Brain pericyte (primary cell): ENCODE measurements at regions not wholly inside any gene's neighbourhood (a gene's known extent, or its start where the extent isn't known, plus 50 kb on each side); places are given as distances from the start of the nearest gene placed in this dataset.

Source experiments
- DNase-seq: peaks from one replicate; pipeline ENCODE4 v3.0.0-alpha.2; 2012; ENCODE audit warnings: low read depth, low spot score

DNA sequence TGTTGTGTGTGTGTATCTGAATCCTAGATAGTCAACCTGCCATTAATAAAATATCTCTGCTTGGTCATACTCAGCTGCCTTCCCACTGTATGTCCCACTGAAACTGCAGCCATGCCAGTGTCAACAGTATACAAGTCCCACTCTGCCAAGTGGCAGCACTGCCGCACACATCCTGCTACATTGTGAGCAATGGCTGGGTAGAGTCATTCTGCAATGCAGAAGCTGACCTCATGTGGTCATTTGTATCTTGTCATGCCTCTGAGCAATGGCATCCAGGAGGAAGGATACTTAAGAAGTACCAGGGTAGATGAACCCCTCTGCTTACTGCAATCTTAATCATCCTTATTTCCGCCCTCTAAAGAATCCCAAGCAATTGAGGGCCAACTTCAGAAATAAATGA, 302.2 kb upstream of the DDX18 start:
- no peak for DNase-seq

DNA sequence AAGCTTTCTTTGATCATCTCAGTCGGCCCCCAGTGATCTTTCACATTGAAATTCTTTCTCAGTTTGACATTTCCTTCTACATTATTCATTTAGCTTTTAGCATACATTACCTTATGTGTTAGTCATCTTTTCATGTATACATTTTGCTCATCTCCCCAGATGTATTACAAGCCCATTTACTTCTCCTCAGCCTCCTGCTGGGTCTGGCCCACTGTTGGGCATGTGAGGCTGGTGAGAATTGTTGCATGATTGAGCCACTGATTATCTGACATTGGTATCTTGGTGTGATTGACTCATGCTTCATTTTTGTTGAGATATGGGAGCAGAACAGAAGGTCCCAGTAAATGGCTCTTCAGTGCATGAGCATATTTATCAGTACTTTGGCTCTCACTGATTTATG, 300.1 kb upstream of the DDX18 start:
- no peak for DNase-seq

DNA sequence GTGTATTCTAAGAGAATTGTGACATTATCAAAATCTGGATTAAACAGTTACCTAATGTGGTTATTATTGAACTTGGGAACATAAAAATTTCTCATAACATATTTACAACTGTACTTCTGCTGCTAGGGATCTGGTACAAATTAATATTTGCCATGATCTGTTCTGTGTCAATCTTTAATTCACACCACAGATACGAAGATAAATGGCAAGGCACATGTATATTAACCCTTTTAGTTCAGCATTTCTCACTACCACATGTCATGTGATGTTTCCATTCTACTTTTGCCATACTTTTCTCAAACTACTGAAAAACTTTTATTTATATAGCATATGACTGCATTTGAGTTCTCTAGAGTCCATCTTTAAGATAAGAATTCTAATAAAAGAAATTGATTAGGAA, 295.3 kb upstream of the DDX18 start:
- DNase-seq = no peak

DNA sequence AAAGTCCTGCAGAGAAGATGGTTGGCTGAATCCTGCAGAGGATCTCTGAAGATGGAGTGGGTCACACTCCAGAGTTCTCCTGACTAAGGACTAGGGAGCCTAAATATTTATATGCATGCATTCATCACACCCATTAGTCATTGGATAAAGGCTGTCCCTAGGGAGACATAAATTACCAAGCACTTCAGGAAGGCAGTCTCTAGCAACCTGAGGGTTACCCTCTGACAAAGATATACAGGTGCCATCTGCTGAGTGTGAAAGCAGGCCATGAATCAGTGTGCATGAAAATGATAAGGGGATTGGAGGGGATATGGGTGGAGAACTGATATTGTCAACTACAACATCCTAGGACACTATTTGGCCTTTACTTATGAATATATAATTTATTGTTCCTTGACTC, 294.8 kb upstream of the DDX18 start:
- no peak for DNase-seq

DNA sequence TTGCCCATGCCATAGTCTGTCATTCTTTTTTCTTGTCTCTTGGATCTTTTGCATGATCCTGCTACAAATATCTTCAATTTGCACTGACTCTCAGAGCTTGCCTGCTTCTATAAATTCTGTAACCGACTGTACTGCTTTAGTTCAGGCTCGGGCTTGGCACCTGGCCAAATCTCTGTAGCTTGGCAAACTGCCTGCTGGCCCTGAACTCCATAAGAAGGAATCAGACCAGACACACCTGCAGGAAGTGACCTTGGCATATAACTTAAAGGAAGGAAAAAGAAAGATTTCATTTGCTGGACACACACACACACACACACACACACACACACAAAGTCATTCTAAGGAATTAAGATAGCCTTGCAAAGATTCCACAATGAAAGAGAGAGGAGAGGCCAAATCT, 291.2 kb upstream of the DDX18 start:
- DNase-seq = no peak

DNA sequence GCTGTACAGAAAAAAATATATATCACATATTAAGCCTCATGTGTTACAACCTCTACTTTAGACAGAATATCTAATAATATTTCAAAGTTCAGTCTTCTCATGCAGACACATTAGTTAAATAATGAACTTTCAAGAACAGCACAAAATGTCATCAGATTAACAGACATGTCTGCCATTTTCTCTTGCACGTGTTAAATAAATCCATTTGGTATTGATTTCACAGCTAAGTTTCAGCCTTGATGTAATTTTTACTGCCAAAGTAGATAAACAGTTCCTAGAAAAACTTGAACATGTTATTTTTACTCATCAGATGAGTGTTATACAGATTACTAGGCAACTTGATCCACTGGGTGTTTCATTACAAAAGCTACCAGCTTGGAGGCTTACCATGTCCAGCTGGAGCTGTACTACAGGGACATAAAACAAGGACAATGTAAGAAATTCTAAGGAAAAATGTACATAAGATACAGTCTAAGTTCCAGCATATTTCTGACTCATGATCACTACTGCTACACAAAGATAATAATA, 290.7 kb upstream of the DDX18 start:
- DNase-seq = no peak

DNA sequence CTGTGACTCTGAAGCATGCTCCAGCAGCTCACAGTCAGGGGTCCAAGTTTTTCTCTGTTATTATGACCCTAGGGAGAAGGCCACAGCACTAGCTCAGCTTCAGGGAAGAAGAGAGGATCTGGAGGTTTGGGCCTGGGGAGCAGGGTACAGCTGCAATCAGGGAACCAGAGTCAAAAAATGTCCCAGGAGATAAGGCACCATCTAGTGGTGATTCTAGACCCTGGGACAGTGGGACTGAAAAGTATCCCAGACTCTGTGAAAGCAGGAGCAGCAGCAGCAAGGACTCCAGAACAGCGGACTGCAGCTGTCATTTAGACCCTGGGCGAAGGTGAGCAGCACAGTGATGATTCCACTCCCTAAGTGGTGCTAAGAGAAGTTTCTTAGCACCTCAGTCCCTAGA, 278.4 kb upstream of the DDX18 start:
- DNase-seq = no peak

DNA sequence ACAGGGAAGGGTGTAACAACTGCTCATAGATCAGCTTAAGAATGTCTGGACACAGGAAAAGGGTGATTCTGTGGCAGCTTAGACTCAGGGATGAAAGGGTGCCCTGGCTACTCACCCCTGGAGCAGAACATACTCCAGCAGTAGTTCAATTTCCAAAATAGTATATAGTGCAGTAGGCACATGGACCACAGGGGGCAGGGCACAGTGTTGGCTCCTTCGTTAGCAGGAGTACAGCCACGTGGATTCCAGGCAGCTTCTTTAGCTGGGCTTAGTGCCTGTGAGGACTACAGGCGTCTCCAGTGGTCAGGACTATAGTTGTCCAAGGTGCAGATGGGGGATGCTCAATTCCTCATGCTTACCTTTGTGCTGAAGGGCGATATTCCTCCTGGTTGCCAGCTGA, 277.5 kb upstream of the DDX18 start:
- DNase-seq = no peak

DNA sequence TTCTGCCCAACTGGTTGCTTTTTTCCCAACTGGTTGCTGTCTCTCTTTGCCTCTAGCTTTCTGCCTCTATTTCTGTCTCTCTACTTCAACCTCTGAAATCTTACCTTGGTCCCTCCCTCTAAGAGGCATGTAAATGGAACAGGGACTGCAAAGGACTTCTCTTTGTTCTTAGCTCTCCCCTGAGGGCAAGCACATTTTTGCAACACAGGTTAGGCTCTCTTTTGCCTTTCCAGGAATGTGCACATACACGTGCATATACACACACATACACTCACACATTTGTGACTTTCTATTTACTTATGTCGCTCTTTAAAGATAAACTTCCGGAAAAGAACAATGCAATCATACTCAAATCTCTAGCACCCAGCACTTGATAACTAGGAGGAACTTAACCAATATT, 262.6 kb upstream of the DDX18 start:
- no peak for DNase-seq

DNA sequence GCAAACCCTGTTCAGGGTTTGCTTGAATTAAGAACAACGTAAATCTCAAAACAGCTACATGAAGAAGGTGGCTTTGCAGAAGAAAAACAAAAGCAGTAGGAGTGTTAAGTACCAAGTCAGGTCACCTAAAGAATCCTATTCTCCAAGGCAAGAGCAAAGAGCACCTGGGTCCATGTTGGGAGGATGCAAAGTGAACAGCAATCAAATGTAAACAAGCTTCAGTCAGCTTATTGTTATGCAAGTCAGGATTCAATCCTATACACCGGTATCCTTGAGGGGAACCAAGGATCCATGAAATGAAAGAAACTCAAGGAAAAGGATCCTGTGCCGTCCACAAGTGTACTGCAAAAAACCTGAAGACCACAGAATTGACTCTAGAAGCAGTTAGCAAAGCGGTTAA, 261.0 kb upstream of the DDX18 start:
- DNase-seq = no peak

DNA sequence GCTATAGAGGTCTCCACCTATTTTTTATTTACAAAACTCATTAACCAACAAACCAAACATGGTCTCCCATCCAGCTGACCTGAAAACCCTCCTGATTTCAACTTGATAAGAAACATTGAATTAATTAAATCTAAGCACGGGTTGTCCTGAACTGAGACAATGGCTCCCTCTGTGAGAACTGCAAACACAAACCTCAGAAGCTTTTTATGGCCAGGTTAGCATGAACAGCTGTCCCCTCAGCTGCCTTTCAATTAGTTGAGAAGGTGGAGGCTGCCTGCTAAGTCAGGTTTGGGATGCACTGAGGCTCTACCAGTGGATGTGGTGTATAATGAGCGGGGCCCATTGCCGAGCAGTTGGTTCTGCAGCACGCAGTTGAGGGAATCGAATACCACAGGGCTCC, 258.5 kb upstream of the DDX18 start:
- DNase-seq = no peak

DNA sequence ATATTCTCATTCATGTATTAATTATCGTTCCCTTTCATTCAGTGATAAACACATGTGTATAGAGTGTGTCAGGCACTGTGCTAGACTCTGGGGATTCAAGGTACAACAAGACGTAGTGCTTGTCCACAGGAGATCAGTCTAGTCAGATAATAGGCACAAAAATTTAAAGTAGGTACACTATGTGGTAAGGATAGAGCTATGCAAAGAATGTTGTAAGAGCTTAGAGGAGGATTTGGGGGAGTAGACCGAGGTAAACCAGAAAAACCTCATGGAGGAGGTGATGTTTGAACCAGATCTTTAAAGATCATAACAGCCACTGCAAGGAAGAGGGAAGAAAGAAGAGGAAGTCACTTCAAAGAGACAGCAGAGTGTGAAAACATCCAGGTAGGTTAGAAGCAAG, 256.9 kb upstream of the DDX18 start:
- DNase-seq = no peak

DNA sequence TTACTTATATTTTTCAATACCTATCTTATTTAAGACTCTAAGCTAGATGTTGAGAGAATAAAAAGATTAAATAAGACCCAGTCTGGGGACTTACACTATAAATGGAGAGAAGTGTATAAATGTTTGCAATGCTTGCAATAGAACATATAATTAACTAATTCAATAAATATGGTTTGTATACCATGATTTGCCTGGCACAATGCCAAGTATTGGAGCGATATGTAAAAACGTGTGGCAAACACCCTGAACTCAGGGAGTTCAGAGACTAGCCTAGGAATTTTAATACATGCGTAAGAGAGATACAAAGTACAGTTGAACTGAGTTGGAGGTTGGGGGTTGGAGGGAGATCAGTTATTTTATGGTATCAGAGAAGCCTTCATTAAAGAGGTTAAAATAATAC, 251.8 kb upstream of the DDX18 start:
- no peak for DNase-seq

DNA sequence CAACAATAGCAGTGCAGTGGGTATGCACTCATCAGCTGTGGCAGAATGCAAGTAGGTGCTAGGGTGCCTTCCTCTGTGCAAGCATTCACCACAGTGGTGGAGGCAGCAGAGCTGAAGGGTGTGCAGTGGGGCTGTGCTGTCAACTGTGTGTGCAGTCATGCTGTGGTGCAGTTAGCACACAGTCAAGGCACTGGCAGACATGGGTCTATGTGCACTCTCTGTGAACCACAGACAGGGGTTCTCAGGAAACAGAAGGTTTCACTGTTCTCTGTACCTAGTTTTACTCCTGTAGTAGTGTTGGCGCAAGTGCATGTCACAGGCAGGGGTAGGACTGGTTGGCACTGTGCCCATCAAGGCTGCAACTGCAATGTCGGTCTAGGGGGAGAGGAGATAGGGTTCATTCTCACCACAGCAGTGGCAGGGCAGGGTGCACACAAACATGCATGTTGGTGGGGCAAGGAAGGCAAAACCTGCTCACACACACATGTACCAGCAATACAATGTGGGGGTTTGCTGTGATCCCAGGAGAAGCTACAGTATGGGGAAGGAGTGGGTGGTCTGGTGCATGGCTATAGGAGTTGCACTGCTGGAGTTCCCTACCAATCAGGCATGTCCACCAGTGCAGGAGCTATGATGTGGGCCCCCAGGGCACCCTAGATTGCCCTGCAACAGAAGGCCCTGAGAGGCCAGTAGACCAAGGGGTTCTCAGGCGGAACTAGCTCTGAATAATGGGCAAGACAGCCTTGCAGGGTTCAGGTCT, 242.7 kb upstream of the DDX18 start:
- DNase-seq = no peak

DNA sequence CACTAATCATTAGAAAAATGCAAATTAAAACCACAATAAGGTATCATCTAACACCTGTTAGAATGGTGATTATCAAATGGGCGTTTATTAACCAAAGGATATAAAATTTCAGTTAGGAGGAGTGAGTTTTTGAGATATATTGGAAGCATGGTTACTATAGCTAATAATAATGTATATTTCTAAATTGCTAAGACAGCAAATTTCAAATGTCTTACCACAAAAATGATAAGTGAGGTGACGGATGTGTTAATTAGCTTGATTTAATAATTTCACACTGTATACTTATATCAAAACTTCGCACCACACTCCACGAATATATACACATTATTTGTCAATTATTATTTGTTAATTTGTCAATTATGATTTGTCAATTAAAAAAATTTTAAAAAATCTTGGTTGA, 227.2 kb upstream of the DDX18 start:
- no peak for DNase-seq

DNA sequence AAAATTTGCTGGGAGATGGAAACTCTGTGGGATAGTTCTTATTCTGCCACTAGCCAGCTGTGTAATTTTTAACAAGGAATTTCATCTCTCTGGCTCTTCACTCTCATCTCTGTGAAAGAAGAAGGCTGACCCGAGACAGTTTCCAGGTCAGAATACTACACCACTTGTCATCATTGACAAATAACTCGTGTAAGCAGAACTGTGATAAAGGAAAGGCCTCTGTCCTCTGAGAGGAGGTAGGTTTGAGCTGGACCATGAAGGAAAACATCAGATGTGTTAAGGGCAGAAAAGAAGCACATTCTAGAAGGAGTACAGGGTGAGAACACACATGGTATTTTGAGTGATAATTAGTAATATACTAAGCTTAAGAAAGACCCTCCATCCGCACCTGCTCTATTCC, 211.4 kb upstream of the DDX18 start:
- DNase-seq = no peak

DNA sequence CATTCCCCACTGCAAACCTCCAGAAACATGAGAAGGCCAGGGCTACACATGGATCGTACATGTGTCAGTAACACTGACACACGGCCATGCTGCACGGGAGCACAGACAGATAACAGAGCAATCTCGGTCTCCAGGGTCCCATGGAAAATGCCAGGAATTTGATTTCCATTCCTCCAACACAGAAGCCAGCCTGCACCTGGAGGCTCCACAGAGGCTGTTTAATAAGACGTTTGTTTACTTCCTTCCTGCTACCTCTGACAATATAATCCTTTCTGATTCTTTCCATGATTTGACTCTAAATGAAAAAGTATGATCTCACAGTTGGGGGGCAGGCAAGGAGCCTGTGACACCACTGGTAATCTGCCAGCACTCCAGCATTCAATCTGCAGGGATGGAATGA, 210.9 kb upstream of the DDX18 start:
- DNase-seq = no peak

DNA sequence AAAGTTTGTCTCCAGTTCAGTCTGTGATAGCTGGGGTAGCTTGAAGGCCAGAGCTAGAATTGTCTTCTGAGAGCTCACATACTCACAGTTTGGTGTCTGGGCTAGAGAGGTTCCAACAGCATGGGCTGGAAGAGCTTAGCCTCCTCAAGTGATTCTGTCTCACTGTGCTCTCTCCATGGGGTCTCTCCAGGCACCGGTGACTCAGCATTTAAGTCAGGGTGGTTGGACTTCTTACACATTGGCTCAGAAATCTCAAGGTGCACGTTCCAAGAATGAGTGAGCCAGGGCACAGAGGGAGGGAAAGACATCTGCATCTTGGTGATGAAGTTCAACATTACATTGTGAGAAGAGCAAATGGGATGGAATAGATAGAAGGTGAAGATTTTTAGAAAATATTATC, 207.3 kb upstream of the DDX18 start:
- no peak for DNase-seq

DNA sequence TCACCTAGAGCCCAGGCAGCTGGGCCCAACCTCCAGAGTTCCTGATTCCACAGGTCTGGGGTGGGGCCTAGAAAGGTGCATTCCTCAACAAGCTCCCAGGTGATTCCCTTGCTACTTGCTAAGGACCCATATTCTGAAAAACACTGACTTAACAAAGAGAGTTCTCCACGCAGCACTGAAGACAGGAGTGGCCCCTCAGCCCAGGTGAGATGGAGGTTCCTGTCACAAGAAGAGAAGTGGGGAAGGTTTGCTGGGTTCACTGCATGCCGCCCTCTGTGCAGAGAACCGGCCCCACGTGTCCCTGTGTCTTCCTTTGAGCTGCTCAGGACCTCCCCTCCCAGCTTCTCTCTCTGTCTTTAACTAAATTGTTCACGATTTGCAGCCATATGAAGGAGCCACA, 201.4 kb upstream of the DDX18 start:
- no peak for DNase-seq

DNA sequence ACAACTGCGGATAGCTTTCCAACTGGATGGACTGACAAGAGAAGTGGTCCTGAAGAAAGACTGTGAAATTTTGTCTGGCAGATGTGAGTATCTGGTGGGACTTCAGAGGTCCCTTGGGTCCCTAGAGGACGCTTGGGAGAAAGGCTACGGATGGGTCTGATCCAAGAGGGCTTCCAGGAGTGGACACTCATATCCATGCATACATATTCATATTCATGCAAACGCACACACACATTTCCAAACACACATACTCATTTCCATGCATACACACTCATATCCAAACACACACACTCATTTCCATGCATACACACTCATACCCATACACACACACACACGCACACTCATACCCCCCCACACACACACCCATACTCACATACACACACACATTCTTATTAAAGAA, 200.2 kb upstream of the DDX18 start:
- DNase-seq = no peak

DNA sequence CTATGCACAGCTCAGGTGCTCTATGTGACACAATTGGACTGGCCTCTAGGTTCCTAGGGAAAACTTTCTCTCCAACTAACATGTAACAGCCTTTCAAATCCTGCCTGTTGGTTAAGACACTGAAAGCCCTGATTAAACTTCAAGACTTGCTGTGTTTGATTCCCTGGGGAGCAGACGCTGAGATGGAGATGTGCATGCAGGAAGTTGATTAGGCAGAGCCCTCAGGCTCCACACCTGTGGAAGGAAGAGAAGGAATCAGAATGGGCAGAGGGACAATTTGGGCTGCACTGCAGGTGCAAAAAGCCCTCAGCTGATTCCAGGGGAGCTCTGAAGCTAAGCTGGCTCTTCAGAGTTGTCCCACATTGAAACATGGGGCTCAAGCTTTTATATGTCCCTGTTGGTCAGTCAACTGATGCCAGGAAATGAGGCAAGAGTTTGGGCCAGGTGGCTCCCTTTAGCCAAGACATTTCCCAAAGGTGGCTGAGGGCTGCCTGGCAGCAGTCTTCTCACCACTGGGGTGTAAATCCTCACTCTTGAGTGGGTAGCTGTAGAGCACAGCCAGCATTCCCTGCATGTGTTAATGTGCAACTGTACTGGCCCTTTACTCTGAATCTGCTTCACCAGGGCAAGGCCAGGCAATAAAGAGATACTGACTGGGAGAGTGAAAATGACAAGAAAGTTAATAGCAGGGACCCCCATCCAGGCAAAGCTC, 199.5 kb upstream of the DDX18 start:
- DNase-seq = no peak

DNA sequence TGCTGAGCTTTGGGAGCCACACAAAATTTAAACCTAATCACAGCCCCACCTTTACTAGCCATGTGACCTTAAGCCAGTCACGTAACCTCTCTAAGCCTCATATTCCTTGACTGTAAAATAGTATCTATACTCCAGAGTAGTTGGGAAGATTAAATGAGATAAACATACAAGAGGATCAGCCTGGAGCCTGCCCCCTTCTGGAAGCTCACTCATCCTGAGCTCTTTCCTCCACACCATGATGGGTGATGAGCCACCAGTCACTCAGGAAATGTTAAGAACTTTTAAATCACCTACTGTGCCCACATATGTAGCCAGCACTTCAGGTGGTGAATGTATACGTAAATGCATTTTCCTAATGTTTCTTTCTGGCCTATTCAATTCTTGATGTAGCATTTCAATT, 195.9 kb upstream of the DDX18 start:
- no peak for DNase-seq

DNA sequence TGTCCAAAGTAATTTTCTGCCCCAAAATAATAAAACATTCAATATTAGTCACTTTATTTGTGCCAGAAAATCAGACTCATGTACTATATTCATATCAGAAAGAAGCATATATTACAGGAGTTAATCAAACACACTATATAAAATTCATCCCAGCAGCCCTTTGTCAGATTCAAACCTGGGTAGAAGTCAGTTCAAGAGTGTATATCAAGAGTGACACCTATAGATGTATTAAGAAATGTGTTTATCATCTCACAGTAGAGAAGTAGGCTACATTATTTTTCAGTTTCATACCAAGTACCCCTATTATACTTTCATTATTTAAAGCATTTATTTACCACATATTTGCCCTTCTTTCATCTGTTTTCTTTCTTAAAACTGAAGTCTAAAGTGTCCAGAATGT, 193.2 kb upstream of the DDX18 start:
- no peak for DNase-seq
